ENCODE measurements at regions not wholly inside any gene's neighbourhood (a gene's known extent, or its start where the extent isn't known, plus 50 kb on each side); places are given as distances from the start of the nearest gene placed in this dataset.

DNA sequence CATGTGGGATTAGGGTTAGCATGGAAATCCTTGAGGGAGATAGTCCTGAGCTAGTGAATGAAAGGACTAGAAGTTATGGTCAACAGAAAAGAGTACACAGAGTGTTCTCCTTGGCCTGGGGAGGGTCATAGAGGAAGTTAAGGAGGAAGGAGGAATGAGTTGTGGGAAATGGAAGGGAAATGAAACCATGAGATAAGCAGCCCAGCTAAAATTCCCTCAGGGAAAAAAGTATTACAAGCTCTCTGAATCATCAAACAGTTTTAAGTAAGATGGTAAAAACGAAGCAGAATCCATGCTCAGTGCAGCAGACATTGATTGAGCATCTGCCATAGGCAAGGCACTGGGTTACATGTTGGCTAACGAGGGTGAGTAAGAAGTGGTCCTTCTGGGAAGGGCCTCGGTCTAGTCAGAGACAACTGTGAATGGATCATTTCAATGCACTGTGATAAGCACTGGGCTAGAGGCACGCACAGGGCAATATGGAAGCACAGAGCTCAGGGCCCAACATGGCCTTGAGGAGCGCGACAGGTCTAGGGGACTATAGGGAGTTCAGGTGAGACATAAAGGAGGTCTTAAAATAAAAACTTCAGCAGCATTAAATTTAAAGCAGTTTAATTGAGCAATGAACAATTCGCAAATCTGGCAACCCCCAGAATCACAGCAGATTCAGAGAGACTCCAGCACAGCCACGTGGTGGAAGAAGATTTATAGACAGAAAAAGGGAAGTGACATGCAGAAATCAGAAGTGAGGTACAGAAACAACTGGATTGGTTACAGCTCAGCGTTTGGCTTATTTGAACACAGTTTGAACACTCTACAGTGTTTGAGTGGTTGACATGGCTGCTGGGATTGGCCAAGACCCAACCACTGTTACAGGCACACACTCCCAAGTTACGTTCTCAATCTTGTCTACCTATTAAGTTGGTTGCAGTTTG is 219.5 kb downstream of the HLX start:
- TF ChIP-seq, protein P1, sequence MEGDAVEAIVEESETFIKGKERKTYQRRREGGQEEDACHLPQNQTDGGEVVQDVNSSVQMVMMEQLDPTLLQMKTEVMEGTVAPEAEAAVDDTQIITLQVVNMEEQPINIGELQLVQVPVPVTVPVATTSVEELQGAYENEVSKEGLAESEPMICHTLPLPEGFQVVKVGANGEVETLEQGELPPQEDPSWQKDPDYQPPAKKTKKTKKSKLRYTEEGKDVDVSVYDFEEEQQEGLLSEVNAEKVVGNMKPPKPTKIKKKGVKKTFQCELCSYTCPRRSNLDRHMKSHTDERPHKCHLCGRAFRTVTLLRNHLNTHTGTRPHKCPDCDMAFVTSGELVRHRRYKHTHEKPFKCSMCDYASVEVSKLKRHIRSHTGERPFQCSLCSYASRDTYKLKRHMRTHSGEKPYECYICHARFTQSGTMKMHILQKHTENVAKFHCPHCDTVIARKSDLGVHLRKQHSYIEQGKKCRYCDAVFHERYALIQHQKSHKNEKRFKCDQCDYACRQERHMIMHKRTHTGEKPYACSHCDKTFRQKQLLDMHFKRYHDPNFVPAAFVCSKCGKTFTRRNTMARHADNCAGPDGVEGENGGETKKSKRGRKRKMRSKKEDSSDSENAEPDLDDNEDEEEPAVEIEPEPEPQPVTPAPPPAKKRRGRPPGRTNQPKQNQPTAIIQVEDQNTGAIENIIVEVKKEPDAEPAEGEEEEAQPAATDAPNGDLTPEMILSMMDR (conservative IDR thresholded peaks at IDR 0.05) = no peak
- no peak for TF ChIP-seq ZFX (IDR thresholded peaks at IDR 0.05)
